Activated CD8-positive, alpha-beta T cell treated with anti-CD3 and anti-CD28 coated beads for 36 hours (primary cell): ENCODE measurements at regions not wholly inside any gene's neighbourhood (a gene's known extent, or its start where the extent isn't known, plus 50 kb on each side); places are given as distances from the start of the nearest gene placed in this dataset.

ENCODE experiments used
- ATAC-seq: fragments of 200-7000 bp; cut with Tn5 transposase; one replicate; pipeline ENCODE4 v1.10.0; 2021; ENCODE audit warnings: mild to moderate bottlenecking, moderate library complexity
- CTCF ChIA-PET: fragments of 350-600 bp; sonication (Branson Sonifier 250); formaldehyde crosslinking; loops from one replicate; lab custom pipeline; 2021; ENCODE audit warnings: antibody characterized with exemption; lab: Charles Lee
- POLR2A ChIA-PET: fragments of 350-600 bp; sonication (Branson Sonifier 250); formaldehyde crosslinking; loops from one replicate; lab custom pipeline; 2021; ENCODE audit warnings: antibody characterized with exemption; lab: Charles Lee
- DNase-seq: peaks from one replicate; pipeline ENCODE4 v3.0.0-alpha.2; 2020
- H3K27ac Mint-ChIP-seq: one replicate; pipeline ENCODE4 v1.8.0; 2021; ENCODE audit warnings: mild to moderate bottlenecking, mixed read lengths
- H3K27me3 Mint-ChIP-seq: one replicate; pipeline ENCODE4 v1.8.0; 2021; ENCODE audit warnings: mixed read lengths
- H3K36me3 Mint-ChIP-seq: one replicate; pipeline ENCODE4 v1.8.0; 2021; ENCODE audit warnings: low read depth, mixed read lengths
- H3K4me1 Mint-ChIP-seq: one replicate; pipeline ENCODE4 v1.8.0; 2021; ENCODE audit warnings: low read depth, mixed read lengths
- H3K4me3 Mint-ChIP-seq: one replicate; pipeline ENCODE4 v1.8.0; 2021; ENCODE audit warnings: mild to moderate bottlenecking, moderate library complexity, mixed read lengths
- H3K9me3 Mint-ChIP-seq: one replicate; pipeline ENCODE4 v1.8.0; 2021; ENCODE audit warnings: mixed read lengths
- intact Hi-C: fragments of 100-400 bp; cut with micrococcal nuclease; formaldehyde crosslinking; loops from one replicate; pipeline ENCODE4 v1.10.0; 2022
- TF ChIP-seq, protein P1 (sequence below): fragments of 200-600 bp; IDR thresholded peaks from one replicate; pipeline ENCODE4 v1.8.0; 2022; ENCODE audit warnings: antibody characterized with exemption, mild to moderate bottlenecking

DNA sequence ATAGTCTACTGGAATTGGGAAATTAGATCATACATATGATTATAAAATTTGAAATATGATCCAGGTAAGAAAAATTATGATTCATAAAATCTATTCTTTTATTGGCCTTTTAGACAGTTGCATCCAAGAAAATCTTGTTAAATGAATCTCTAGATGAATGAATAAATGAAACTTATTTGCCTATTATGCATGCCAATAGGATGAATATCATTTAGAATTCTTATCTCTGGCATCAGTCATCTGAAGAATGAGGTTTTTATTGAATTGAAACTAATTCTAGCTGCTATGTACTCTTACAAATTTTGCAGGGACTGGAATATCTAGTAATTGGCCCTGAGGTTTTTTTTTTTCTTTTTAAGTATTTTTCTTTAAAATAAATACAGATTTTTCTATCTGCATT is 475.5 kb downstream of the NAV3 start:
- no peak for ATAC-seq
- peaks cover 3% of the 10 kb centered on the region for H3K9me3 Mint-ChIP-seq
- TF ChIP-seq, protein P1, sequence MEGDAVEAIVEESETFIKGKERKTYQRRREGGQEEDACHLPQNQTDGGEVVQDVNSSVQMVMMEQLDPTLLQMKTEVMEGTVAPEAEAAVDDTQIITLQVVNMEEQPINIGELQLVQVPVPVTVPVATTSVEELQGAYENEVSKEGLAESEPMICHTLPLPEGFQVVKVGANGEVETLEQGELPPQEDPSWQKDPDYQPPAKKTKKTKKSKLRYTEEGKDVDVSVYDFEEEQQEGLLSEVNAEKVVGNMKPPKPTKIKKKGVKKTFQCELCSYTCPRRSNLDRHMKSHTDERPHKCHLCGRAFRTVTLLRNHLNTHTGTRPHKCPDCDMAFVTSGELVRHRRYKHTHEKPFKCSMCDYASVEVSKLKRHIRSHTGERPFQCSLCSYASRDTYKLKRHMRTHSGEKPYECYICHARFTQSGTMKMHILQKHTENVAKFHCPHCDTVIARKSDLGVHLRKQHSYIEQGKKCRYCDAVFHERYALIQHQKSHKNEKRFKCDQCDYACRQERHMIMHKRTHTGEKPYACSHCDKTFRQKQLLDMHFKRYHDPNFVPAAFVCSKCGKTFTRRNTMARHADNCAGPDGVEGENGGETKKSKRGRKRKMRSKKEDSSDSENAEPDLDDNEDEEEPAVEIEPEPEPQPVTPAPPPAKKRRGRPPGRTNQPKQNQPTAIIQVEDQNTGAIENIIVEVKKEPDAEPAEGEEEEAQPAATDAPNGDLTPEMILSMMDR, result no peak

DNA sequence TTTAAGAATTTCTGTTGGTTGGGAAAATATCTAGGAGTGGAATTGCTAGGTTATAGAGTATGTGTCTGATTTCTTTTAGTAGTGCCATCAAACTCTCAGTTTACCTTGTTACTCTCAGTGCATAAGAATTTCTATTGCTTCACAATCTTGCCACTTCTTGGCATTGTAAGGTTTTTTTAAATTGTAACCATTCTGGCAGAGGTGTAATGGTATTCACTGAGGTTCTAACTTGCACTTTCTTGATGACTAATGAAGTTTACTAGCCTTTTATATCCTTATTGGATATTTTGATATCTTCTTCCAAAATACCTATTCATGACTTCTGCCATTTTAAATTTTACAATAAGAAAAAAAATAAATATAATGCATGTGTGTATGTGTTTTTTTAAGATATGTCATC is 478.0 kb downstream of the NAV3 start:
- intact Hi-C loops, result no loop called here
- no peak for ATAC-seq
- TF ChIP-seq, protein P1, result no peak

More for the DNA sequence above, 475.5 kb downstream of the NAV3 start:
- Mint-ChIP-seq H3K36me3 (no peaks in the 10 kb centered on the region), H3K4me3 (no peak overlapping the region), H3K4me1 (no peaks in the 10 kb centered on the region), H3K27me3 (no peaks in the 10 kb centered on the region), H3K27ac (no peak overlapping the region)
- no peak for DNase-seq
- intact Hi-C loops, result no loop called here
- ChIA-PET POLR2A (no interaction called here), CTCF (no interaction called here)

DNA sequence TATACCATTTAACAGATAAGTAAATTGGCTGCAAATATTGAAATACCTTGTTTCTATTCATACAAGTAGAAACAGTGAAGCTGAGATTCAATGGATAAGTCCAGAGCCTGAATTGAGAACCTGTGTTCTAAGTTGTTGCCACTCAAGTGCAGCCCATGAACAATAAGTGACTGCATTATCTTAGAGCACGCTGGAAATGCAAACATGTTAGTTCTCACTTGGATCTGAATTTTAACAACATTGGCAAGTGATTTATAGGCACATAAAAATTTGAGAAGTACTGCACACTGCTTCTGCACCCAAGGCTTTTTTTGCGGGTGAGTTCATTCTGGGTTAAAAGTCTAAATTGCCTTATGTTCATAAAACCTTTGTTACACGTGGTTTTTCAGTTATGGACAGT is 484.3 kb downstream of the NAV3 start:
- ChIA-PET POLR2A (no interaction called here), CTCF (no interaction called here)
- Mint-ChIP-seq H3K4me3 (no peak overlapping the region), H3K9me3 (peaks cover 6% of the 10 kb centered on the region), H3K27ac (no peak overlapping the region), H3K27me3 (no peaks in the 10 kb centered on the region), H3K36me3 (no peaks in the 10 kb centered on the region), H3K4me1 (no peaks in the 10 kb centered on the region)
- intact Hi-C loops, result no loop called here
- ATAC-seq (no peak), DNase-seq (no peak)
- TF ChIP-seq, protein P1, result no peak

More for the DNA sequence above, 478.0 kb downstream of the NAV3 start:
- H3K36me3 Mint-ChIP-seq, result no peaks in the 10 kb centered on the region
- POLR2A ChIA-PET, result no interaction called here
- no peaks in the 10 kb centered on the region for H3K27me3 Mint-ChIP-seq
- CTCF ChIA-PET, result no interaction called here
- H3K27ac Mint-ChIP-seq, result no peak overlapping the region
- H3K4me1 Mint-ChIP-seq, result no peaks in the 10 kb centered on the region
- no peak overlapping the region for H3K4me3 Mint-ChIP-seq
- H3K9me3 Mint-ChIP-seq, result peaks cover 6% of the 10 kb centered on the region
- DNase-seq, result no peak

DNA sequence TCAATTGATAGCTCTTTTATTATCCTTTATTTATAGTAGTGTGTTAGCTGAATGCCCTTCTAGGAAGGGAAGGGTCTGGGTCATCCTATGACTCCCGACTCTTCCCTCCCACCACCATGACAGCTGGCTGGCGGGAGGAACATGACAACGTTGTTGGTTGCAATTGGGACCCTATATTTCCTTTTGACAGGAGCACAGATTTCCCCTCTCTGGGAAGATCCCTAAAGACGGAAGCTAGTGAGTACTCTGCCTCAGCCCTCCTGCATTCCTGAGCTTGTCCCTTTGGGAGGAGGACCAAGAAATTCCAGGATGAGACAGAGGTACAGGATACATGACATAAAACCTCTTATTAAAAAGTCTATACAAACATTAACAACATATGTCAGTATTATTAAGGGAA is 485.4 kb downstream of the NAV3 start:
- H3K4me1 Mint-ChIP-seq, result no peaks in the 10 kb centered on the region
- H3K36me3 Mint-ChIP-seq, result no peaks in the 10 kb centered on the region

DNA sequence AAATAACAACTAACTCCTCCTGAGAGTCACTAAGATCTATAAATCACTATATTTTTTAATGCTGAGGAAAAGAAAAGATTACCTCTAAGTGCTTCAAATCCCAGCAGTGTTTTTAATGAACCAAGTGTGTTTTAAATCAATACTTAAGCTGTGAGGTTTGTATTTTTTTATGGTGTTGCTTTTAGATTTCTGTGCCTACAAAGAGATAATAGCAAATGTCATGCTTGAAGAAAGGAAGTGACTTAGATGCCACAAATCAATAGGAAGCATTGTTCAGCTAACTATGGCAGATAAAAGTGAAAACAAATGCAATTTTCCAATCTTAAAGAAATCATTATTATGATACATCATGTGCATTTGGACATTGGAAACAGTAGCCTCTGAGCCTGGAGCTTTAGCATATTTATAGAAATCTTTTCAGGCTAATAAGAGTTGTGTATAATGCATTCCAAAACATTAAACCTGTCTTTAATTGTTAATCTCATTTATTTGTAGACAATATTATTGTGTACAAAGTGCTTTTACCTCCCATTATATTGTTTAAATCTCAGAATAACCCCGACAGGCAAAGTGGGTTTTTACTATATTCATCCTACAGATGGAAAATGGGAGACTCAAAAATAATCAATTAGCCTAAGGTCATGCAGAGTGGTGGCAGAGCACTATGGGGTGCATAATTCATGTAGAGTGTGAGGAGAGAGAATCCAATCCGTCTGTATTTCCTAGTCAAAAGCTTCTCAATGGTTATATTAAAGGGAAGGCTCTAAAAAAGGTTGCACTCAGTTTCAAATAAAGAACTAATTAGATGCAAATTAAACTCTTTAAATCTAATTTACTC is 486.2 kb downstream of the NAV3 start:
- Mint-ChIP-seq H3K9me3 (peaks cover 6% of the 10 kb centered on the region), H3K27ac (no peak overlapping the region), H3K4me3 (no peak overlapping the region), H3K4me1 (no peaks in the 10 kb centered on the region), H3K27me3 (no peaks in the 10 kb centered on the region), H3K36me3 (no peaks in the 10 kb centered on the region)
- ChIA-PET POLR2A (no interaction called here), CTCF (no interaction called here)
- TF ChIP-seq, protein P1, result no peak
- intact Hi-C loops, result no loop called here
- no peak for ATAC-seq
- no peak for DNase-seq

More for the DNA sequence above, 485.4 kb downstream of the NAV3 start:
- ChIA-PET POLR2A (no interaction called here), CTCF (no interaction called here)
- TF ChIP-seq, protein P1, result no peak
- intact Hi-C loops, result no loop called here
- DNase-seq (no peak), ATAC-seq (no peak)
- Mint-ChIP-seq H3K27me3 (no peaks in the 10 kb centered on the region), H3K27ac (no peak overlapping the region), H3K9me3 (peaks cover 5% of the 10 kb centered on the region), H3K4me3 (no peak overlapping the region)
